ENCODE measurements at regions not wholly inside any gene's neighbourhood (a gene's known extent, or its start where the extent isn't known, plus 50 kb on each side); places are given as distances from the start of the nearest gene placed in this dataset.

- TF ChIP-seq AFF1 (IDR thresholded peaks at IDR 0.05; ENCODE audit: low read depth in 1 of 2, partially characterized antibody in 2 of 2) (no peak), ZNF224 (CRISPR knock-in tag; IDR thresholded peaks at IDR 0.05) (no peak), ZKSCAN1 (IDR thresholded peaks at IDR 0.05; ENCODE audit: low read depth, low read length) (no peak), GATAD2B (IDR thresholded peaks at IDR 0.05; ENCODE audit: borderline replicate concordance) (no peak), TBL1XR1 (IDR thresholded peaks at IDR 0.05; ENCODE audit: low read length in 2 of 2) (no peak)
Measured at GRCh38 chr5:120985526-120985925, 521.4 kb downstream of the PRR16 start (continued).

GRCh38 chr5:120988491-120988890 lies 524.4 kb downstream of the PRR16 start:
- intact Hi-C loops (cut with micrococcal nuclease) (no loop called here), in situ Hi-C loops (cut with MboI) (no loop called here)
- BruUV-seq (replicated peaks), result no TSS peak
- ATAC-seq (no peak), FAIRE-seq (no peak), DNase-seq (ENCODE audit: extremely low read depth in 1 of 4, low spot score in 3 of 4) (no peak)
- Histone ChIP-seq H4K20me1 (replicated peaks; ENCODE audit: control insufficient read depth, insufficient read depth, low read length) (no peaks in the 10 kb centered on the region), H3K9ac (ENCODE audit: insufficient read depth in 1 of 2, low read depth in 2 of 2, low read length in 2 of 2) (no peak overlapping the region), H2AFZ (ENCODE audit: low read depth, low read length) (no peak overlapping the region), H3K36me3 (ENCODE audit: control insufficient read depth, insufficient read depth, low read length) (no peaks in the 10 kb centered on the region), H3K4me3 (no peak overlapping the region), H3K27ac (ENCODE audit: extremely low read depth, low read depth, low read length) (no peak overlapping the region), H3K4me2 (ENCODE audit: insufficient read depth, low read length) (no peak overlapping the region), H3K4me1 (replicated peaks in 1 of 2; ENCODE audit: control insufficient read depth in 2 of 2, insufficient read depth in 2 of 2, low read length in 2 of 2) (no peaks in the 10 kb centered on the region), H3K27me3 (ENCODE audit: control insufficient read depth in 2 of 2, insufficient read depth in 2 of 2, low read length in 2 of 2) (no peaks in the 10 kb centered on the region), H3K79me2 (ENCODE audit: control insufficient read depth, insufficient read depth, low read length) (no peaks in the 10 kb centered on the region), H3K9me3 (replicated peaks; ENCODE audit: control insufficient read depth, insufficient read depth, low read depth, low read length) (no peaks in the 10 kb centered on the region), H3K9me1 (ENCODE audit: control insufficient read depth, insufficient read depth, low read length) (no peaks in the 10 kb centered on the region)
- WGBS (ENCODE audit: insufficient coverage, low coverage, missing lambda C conversion rate), result 6% methylated on average over 1 of the region's 1 CpG
- POLR2A ChIA-PET, result no interaction called here
- TF ChIP-seq ZNF766 (CRISPR knock-in tag; conservative IDR thresholded peaks at IDR 0.05) (no peak), ZNF324 (CRISPR knock-in tag; IDR thresholded peaks at IDR 0.05) (no peak), PCBP2 (IDR thresholded peaks at IDR 0.05; ENCODE audit: low read depth, low read length, poor library complexity, severe bottlenecking) (no peak), PURB (CRISPR knock-in tag; IDR thresholded peaks at IDR 0.05; ENCODE audit: low read depth) (no peak), FOXK1 (CRISPR knock-in tag; IDR thresholded peaks at IDR 0.05; ENCODE audit: borderline replicate concordance) (no peak), CHD2 (IDR thresholded peaks at IDR 0.05; ENCODE audit: low read depth, low read length) (no peak), NELFE (IDR thresholded peaks at IDR 0.05; ENCODE audit: insufficient read depth, insufficient read length) (no peak), ZNF224 (CRISPR knock-in tag; IDR thresholded peaks at IDR 0.05) (no peak), ZBTB12 (CRISPR knock-in tag; IDR thresholded peaks at IDR 0.05) (no peak)
- CTCF ChIA-PET (ENCODE audit: low intra/inter-chr PET ratio), result no interaction called here

Data from K562 (cell line).